ENCODE measurements at regions not wholly inside any gene's neighbourhood (a gene's known extent, or its start where the extent isn't known, plus 50 kb on each side); places are given as distances from the start of the nearest gene placed in this dataset.

- DNase-seq (ENCODE audit: low read depth in 2 of 2): peak in 1 of 2 donors; percentile 64
- Histone ChIP-seq H3K4me1 (ENCODE audit: control insufficient read depth, extremely low read depth, insufficient read depth, low read length) (no peaks in the 10 kb centered on the region), H3K27ac (ENCODE audit: insufficient read depth, low read length) (no peak overlapping the region), H3K27me3 (ENCODE audit: control insufficient read depth, insufficient read depth, low read length) (no peaks in the 10 kb centered on the region), H3K9ac (ENCODE audit: insufficient read depth, low read length) (no peak overlapping the region), H3K9me3 (ENCODE audit: control insufficient read depth, insufficient read depth, low read depth, low read length) (no peaks in the 10 kb centered on the region), H3K4me2 (ENCODE audit: extremely low read depth, insufficient read depth, low read length) (no peak overlapping the region), H3K79me2 (ENCODE audit: control insufficient read depth, insufficient read depth, low read length) (no peaks in the 10 kb centered on the region), H2AFZ (ENCODE audit: low read length) (no peak overlapping the region), H3K36me3 (ENCODE audit: control insufficient read depth, insufficient read depth, low read length) (no peaks in the 10 kb centered on the region), H3K4me3 (replicated peaks in 1 of 4; ENCODE audit: control extremely low read depth in 1 of 4, insufficient read depth in 1 of 4, low read depth in 3 of 4, low read length in 4 of 4) (no peak overlapping the region), H4K20me1 (ENCODE audit: control insufficient read depth, extremely low read depth, insufficient read depth, low read length) (no peaks in the 10 kb centered on the region)
- TF ChIP-seq CTCF (conservative IDR thresholded peaks at IDR 0.05 in 1 of 2, IDR thresholded peaks at IDR 0.05 in 1 of 2; ENCODE audit: low read depth in 1 of 2, low read length in 2 of 2): no peak
- TF ChIP-seq EZH2 (IDR thresholded peaks at IDR 0.05; ENCODE audit: low read length, missing control alignments): no peak
Measured at GRCh38 chr2:224134003-224134734, 95.1 kb upstream of the SERPINE2 start.

DNA sequence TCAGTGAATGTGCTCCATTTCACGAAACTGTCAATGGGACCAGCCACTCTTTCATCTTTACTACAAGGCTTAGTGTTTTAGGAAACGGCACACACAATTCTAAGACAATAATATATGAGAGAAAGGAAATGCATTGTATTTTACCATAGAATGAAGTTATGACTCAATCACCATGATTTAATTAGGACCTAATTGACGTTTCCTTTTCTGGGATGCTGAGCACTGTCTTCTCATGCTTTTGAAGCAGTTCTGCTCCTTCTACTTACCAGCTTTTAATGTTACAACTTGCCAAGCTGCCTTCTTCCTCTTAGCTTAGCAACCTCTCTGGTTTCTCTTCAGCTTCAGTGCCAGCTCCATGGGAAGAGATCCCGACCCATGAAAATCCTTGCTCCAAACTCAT is 94.3 kb upstream of the SERPINE2 start:
- DNase-seq (ENCODE audit: low read depth in 2 of 2): no peak
- Histone ChIP-seq H3K9me3 (ENCODE audit: control insufficient read depth, insufficient read depth, low read depth, low read length) (no peaks in the 10 kb centered on the region), H3K79me2 (ENCODE audit: control insufficient read depth, insufficient read depth, low read length) (no peaks in the 10 kb centered on the region), H4K20me1 (ENCODE audit: control insufficient read depth, extremely low read depth, insufficient read depth, low read length) (no peaks in the 10 kb centered on the region), H2AFZ (ENCODE audit: low read length) (no peak overlapping the region), H3K4me2 (ENCODE audit: extremely low read depth, insufficient read depth, low read length) (no peak overlapping the region), H3K4me1 (ENCODE audit: control insufficient read depth, extremely low read depth, insufficient read depth, low read length) (no peaks in the 10 kb centered on the region), H3K27me3 (ENCODE audit: control insufficient read depth, insufficient read depth, low read length) (no peaks in the 10 kb centered on the region), H3K27ac (ENCODE audit: insufficient read depth, low read length) (no peak overlapping the region), H3K4me3 (replicated peaks in 1 of 4; ENCODE audit: control extremely low read depth in 1 of 4, insufficient read depth in 1 of 4, low read depth in 3 of 4, low read length in 4 of 4) (no peak overlapping the region), H3K9ac (ENCODE audit: insufficient read depth, low read length) (no peak overlapping the region), H3K36me3 (ENCODE audit: control insufficient read depth, insufficient read depth, low read length) (no peaks in the 10 kb centered on the region)
- TF ChIP-seq CTCF (conservative IDR thresholded peaks at IDR 0.05 in 1 of 2, IDR thresholded peaks at IDR 0.05 in 1 of 2; ENCODE audit: low read depth in 1 of 2, low read length in 2 of 2) (no peak), EZH2 (IDR thresholded peaks at IDR 0.05; ENCODE audit: low read length, missing control alignments) (no peak)

DNA sequence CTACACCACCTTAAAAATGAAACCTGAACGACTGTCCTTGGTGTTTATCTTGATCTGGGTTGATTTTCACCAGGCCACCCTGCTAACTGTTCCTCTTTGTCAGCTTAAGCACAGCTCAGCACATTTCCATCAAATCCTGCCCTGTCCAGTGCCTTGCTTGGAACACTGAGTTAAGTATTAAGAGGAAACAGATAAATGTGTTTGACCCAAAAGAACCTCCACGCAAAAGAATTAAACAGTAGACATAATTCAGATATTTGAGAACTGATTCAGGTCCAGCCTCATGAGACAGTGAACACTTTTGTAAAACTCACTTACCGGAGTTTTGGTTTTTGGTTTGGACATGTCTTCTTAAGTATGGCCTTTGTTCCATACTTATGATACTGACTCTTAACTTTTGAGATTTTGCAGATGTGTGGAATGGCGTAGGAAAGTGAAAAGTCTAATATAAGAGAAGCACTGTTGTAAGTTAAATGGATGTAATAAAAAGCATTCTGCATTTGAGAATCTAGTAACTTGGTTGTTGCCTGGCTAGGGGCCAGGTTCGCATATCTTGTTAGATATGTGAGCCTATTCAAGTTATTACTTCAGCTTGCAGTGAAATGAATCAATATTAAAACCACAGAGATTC is 88.9 kb upstream of the SERPINE2 start:
- Histone ChIP-seq H3K36me3 (ENCODE audit: control insufficient read depth, insufficient read depth, low read length) (no peaks in the 10 kb centered on the region), H3K79me2 (ENCODE audit: control insufficient read depth, insufficient read depth, low read length) (no peaks in the 10 kb centered on the region), H3K9me3 (ENCODE audit: control insufficient read depth, insufficient read depth, low read depth, low read length) (no peaks in the 10 kb centered on the region), H3K27me3 (ENCODE audit: control insufficient read depth, insufficient read depth, low read length) (no peaks in the 10 kb centered on the region), H4K20me1 (ENCODE audit: control insufficient read depth, extremely low read depth, insufficient read depth, low read length) (no peaks in the 10 kb centered on the region), H3K4me1 (ENCODE audit: control insufficient read depth, extremely low read depth, insufficient read depth, low read length) (peaks cover 4% of the 10 kb centered on the region), H3K9ac (ENCODE audit: insufficient read depth, low read length) (no peak overlapping the region), H3K4me3 (replicated peaks in 1 of 4; ENCODE audit: control extremely low read depth in 1 of 4, insufficient read depth in 1 of 4, low read depth in 3 of 4, low read length in 4 of 4) (no peak overlapping the region), H3K27ac (ENCODE audit: insufficient read depth, low read length) (no peak overlapping the region), H3K4me2 (ENCODE audit: extremely low read depth, insufficient read depth, low read length) (no peak overlapping the region), H2AFZ (ENCODE audit: low read length) (no peak overlapping the region)
- DNase-seq (ENCODE audit: low read depth in 2 of 2): peak in 1 of 2 donors; percentile 78
- TF ChIP-seq CTCF (conservative IDR thresholded peaks at IDR 0.05 in 1 of 2, IDR thresholded peaks at IDR 0.05 in 1 of 2; ENCODE audit: low read depth in 1 of 2, low read length in 2 of 2): no peak
- no peak for TF ChIP-seq EZH2 (IDR thresholded peaks at IDR 0.05; ENCODE audit: low read length, missing control alignments)

All from fibroblast of lung (primary cell).